Adipocyte (in vitro differentiated cells): ENCODE measurements at regions not wholly inside any gene's neighbourhood (a gene's known extent, or its start where the extent isn't known, plus 50 kb on each side); places are given as distances from the start of the nearest gene placed in this dataset.

Source experiments
- DNase-seq: peaks from one replicate; pipeline ENCODE4 v3.0.0-alpha.2; 2015; ENCODE audit warnings: low read depth
- H3K27me3 ChIP-seq: replicated peaks from 2 replicates; pipeline ENCODE4 v1.7.0; 2013; ENCODE audit warnings: mild to moderate bottlenecking, low read length, moderate library complexity; ENCODE audit not compliant: control insufficient read depth, insufficient read depth
- H3K36me3 ChIP-seq: 2 replicates; pipeline ENCODE4 v1.7.0; 2013; ENCODE audit warnings: low read length, mild to moderate bottlenecking, moderate library complexity; ENCODE audit not compliant: control insufficient read depth, insufficient read depth, severe bottlenecking
- H3K4me1 ChIP-seq: 2 replicates; pipeline ENCODE4 v1.7.0; 2013; ENCODE audit warnings: mild to moderate bottlenecking, low read length, moderate library complexity; ENCODE audit not compliant: control insufficient read depth, insufficient read depth
- H3K4me3 ChIP-seq: 2 replicates; pipeline ENCODE4 v1.7.0; 2013; ENCODE audit warnings: mild to moderate bottlenecking, low read length, moderate library complexity
- H3K9ac ChIP-seq: 2 replicates; pipeline ENCODE4 v1.7.0; 2013; ENCODE audit warnings: mild to moderate bottlenecking, low read length, moderate library complexity
- H3K9me3 ChIP-seq: 2 replicates; pipeline ENCODE4 v1.7.0; 2013; ENCODE audit warnings: mild to moderate bottlenecking, low read length, moderate library complexity; ENCODE audit not compliant: control insufficient read depth

DNA sequence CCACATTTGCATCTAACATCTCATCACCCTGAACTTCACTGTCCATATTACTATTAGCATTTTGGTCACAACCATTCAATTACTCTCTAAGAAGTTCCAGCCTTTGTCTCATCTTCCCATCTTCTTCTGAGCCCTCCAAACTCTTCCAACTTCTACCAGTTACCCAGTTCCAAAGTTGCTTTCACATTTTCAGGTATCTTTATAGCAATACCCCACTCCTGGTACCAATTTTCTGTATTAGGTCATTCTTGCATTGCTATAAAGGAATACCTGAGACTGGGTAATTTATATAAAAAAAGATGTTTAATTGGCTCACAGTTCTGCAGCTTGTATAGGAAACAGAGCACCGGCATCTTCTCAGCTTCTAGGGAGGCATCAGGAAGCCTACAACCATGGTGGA lies 64.7 kb upstream of the ARHGAP42 start:
- Histone ChIP-seq H3K9ac (no peak overlapping the region), H3K4me1 (no peaks in the 10 kb centered on the region), H3K36me3 (no peaks in the 10 kb centered on the region), H3K27me3 (no peaks in the 10 kb centered on the region), H3K4me3 (no peak overlapping the region), H3K9me3 (peaks cover 18% of the 10 kb centered on the region)
- no peak for DNase-seq

DNA sequence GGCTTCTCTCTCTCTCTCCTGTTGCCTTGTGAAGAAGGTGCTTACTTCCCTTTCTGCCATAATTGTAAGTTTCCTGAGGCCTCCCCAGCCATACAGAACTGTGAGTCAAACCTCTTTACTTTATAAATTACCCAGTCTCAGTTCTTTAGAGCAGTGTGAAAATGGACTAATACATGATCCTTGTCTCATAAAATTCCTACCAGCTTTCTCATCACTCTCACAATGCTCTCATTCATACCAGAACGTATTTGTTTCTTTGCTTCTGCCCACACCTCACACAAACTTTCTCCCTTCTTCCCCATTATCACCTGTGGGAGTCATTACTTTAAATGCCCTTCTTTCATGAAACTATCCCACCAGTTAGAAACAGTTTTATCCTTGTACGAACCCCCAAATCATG lies 62.7 kb upstream of the ARHGAP42 start:
- Histone ChIP-seq H3K27me3 (no peaks in the 10 kb centered on the region), H3K4me3 (no peak overlapping the region), H3K36me3 (no peaks in the 10 kb centered on the region), H3K4me1 (no peaks in the 10 kb centered on the region), H3K9ac (no peak overlapping the region), H3K9me3 (peaks cover 18% of the 10 kb centered on the region)
- no peak for DNase-seq

DNA sequence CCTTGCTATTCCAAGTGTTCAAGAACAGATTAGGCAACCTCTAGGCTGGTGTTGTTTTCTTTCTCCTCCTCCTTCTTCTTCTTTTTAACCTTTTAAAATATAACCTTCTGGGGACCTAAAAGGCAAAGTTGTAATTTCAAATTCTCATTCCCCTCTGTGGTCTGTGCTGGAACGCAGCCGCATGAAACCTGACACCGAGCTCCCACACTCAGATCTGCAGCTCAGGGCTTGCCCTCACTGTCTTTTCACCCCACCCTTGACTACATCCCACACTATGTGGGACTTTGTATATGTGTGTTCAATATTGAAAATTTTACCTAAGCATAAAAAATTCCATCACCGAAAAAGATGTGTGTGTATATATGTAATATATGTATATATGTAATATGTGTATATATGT lies 62.0 kb upstream of the ARHGAP42 start:
- H3K27me3 ChIP-seq: no peaks in the 10 kb centered on the region

DNA sequence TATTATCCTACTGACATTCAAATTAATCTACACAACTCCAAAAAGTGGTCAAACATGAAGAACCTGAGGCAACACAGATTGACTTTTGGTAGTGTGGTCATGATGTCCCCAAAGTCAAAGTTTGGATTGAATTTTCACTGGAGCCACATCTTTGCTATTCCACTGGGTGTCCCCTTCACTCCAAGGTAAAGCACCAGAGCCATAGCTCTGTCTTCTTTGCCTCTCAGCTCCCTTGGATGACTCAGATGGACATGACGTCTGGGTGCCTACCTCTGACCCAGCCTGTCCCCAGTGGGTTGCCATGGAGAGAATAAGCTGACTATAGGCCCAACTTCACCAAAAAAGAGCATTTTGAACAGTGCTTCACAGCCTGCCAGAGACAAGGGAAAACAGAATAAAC lies 57.4 kb upstream of the ARHGAP42 start:
- Histone ChIP-seq H3K9me3 (no peaks in the 10 kb centered on the region), H3K4me1 (peaks cover 7% of the 10 kb centered on the region), H3K9ac (no peak overlapping the region), H3K27me3 (no peaks in the 10 kb centered on the region), H3K4me3 (no peak overlapping the region), H3K36me3 (no peaks in the 10 kb centered on the region)
- DNase-seq: no peak

More for the DNA sequence above, 62.0 kb upstream of the ARHGAP42 start:
- peaks cover 18% of the 10 kb centered on the region for H3K9me3 ChIP-seq
- no peak overlapping the region for H3K9ac ChIP-seq
- H3K4me1 ChIP-seq: no peaks in the 10 kb centered on the region
- no peak overlapping the region for H3K4me3 ChIP-seq
- no peaks in the 10 kb centered on the region for H3K36me3 ChIP-seq
- no peak for DNase-seq

DNA sequence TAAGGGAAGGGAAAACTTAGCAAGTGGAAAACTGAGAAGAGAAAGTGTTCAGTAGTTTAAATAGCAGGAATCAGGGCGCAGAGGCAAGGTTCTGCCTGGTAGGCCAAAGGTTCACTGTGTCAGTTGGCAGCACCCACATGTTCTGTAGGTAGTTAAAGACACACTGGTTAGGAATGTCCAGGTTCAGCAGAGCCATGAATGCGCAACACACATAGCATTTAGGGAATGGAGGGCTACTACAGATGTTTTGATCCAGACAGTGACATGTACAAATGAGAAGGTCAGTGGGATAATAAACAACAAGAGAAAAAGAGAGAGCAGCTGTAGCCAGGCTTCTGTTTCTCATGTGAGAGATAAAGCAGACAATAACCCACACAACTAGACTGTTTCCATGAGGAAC lies 56.2 kb upstream of the ARHGAP42 start:
- H3K4me1 ChIP-seq: peaks cover 7% of the 10 kb centered on the region
- no peak for DNase-seq
- H3K9ac ChIP-seq: no peak overlapping the region
- H3K36me3 ChIP-seq: no peaks in the 10 kb centered on the region
- H3K9me3 ChIP-seq: no peaks in the 10 kb centered on the region
- no peak overlapping the region for H3K4me3 ChIP-seq
- H3K27me3 ChIP-seq: no peaks in the 10 kb centered on the region

DNA sequence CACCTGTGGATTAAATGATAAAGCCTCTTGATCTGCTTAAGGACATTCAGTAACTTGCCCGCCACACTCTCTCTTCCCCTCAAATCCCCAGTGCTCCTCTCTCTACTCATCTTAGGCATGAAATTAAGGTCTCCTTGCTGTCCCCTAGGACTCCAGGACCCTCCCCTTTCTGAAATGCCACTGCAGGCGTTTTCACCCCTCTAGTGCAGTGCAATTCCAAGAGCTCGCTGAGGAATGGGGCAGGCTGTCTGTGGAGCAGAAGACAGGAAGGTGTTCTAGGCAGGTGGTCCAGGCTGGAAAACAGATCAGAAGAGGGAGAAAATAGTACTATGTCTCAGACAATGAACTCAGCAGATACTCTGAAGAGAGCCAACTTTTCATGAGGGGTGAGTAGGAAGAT lies 55.8 kb upstream of the ARHGAP42 start:
- DNase-seq: no peak
- Histone ChIP-seq H3K4me1 (peaks cover 7% of the 10 kb centered on the region), H3K9ac (no peak overlapping the region), H3K9me3 (no peaks in the 10 kb centered on the region), H3K36me3 (no peaks in the 10 kb centered on the region), H3K27me3 (no peaks in the 10 kb centered on the region), H3K4me3 (no peak overlapping the region)

DNA sequence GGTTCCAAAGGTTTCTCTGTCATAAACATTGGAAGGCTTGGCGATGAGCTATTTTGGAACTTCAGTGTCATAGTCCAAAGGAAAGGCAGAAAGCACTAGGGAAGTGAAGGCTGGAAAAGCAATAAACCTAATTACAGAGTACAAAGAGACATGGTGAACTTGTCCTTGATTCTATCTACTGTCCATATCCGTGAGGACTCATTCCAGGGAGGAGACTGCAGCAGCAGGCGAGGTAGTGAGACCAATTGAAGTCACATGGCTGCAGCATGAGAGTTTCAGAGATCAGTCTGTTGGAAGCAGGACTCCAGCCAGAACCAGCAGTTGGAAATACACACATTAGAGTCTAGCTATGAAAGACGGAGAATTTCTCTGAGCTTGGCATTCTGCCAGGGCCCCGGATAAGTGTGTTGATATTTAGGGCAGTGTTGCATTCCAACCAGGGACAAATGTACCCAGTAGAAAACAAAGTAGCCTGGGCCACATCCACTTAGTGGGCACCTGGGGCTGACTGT lies 54.1 kb upstream of the ARHGAP42 start:
- DNase-seq: peak; percentile 6

DNA sequence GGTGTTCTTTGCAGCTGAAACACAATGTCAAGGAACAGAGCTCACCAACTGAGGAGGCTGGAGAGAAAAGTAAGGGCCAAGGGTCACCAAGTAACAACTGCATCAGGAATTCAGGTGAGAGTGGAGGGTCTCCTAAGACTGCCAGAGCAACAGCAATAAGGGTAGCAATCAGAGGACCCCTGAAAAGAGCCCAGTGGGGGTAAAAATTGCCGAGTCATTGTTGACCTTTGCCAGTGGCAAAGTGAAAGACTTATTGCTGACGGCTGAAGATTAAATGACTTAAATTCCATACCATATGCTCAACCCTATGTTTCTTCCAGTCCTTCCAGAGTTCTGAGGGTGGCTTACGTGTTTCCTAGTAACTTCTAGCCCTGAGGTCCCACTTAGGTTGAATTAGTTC lies 51.9 kb upstream of the ARHGAP42 start:
- DNase-seq: no peak
- no peak overlapping the region for H3K4me3 ChIP-seq
- no peaks in the 10 kb centered on the region for H3K9me3 ChIP-seq
- H3K9ac ChIP-seq: no peak overlapping the region
- H3K36me3 ChIP-seq: no peaks in the 10 kb centered on the region
- H3K27me3 ChIP-seq: no peaks in the 10 kb centered on the region
- H3K4me1 ChIP-seq: peaks cover 7% of the 10 kb centered on the region

More for the DNA sequence above, 54.1 kb upstream of the ARHGAP42 start:
- Histone ChIP-seq H3K4me3 (no peak overlapping the region), H3K9ac (no peak overlapping the region), H3K9me3 (no peaks in the 10 kb centered on the region), H3K27me3 (no peaks in the 10 kb centered on the region), H3K36me3 (no peaks in the 10 kb centered on the region), H3K4me1 (peaks cover 7% of the 10 kb centered on the region)

DNA sequence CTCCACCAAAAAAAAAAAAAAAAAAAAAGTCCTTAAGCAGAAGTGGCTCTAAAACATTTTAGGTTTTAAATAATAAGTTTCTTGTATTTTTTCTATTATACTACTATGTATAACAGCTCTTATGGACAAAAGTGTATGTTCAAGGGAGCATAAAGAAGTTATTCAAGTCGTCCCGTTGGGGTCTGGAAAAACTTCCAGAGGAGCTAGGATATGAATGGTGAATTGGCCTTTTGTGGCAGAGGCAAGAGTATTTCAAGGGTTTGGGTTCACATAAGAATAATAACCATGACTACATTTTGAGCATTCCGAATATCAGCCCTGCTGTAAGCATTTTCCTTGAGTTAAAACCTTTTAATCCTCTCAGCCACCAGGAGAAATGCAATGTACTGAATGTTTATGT lies 50.6 kb upstream of the ARHGAP42 start:
- no peak for DNase-seq
- Histone ChIP-seq H3K4me3 (no peak overlapping the region), H3K9ac (no peak overlapping the region), H3K4me1 (peaks cover 7% of the 10 kb centered on the region), H3K27me3 (no peaks in the 10 kb centered on the region), H3K36me3 (no peaks in the 10 kb centered on the region), H3K9me3 (no peaks in the 10 kb centered on the region)
